ENCODE measurements at regions not wholly inside any gene's neighbourhood (a gene's known extent, or its start where the extent isn't known, plus 50 kb on each side); places are given as distances from the start of the nearest gene placed in this dataset.

DNA sequence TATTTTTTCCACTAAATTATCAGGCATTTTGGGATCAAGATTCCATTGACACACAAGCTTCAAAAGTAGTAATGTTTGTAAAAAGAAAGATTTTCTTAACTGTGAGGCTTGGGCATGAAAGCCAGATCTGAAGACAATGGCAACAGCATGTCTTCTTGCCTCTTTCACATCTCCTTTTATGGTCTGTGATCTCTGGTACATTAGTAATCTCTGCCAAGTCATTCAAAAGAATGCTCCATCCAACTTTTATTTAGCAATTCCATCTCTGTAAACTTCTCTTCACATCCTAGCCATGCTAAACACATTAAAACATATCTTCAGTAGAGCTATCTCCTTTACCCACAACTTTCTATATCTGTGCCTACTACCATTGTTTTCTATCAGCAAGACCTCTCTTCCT is 465.4 kb downstream of the FAT4 start:
- in situ Hi-C loops (cut with HindIII; ENCODE audit: low pct_ligation_motif_present, low sequenced_read_pairs): no loop called here
- no peak for DNase-seq
- Histone ChIP-seq H3K27me3 (replicated peaks) (no peaks in the 10 kb centered on the region), H3K36me3 (replicated peaks) (no peaks in the 10 kb centered on the region), H3K4me3 (ENCODE audit: low read depth, low read length) (no peak overlapping the region), H3K27ac (no peak overlapping the region)
- TF ChIP-seq, protein P1, sequence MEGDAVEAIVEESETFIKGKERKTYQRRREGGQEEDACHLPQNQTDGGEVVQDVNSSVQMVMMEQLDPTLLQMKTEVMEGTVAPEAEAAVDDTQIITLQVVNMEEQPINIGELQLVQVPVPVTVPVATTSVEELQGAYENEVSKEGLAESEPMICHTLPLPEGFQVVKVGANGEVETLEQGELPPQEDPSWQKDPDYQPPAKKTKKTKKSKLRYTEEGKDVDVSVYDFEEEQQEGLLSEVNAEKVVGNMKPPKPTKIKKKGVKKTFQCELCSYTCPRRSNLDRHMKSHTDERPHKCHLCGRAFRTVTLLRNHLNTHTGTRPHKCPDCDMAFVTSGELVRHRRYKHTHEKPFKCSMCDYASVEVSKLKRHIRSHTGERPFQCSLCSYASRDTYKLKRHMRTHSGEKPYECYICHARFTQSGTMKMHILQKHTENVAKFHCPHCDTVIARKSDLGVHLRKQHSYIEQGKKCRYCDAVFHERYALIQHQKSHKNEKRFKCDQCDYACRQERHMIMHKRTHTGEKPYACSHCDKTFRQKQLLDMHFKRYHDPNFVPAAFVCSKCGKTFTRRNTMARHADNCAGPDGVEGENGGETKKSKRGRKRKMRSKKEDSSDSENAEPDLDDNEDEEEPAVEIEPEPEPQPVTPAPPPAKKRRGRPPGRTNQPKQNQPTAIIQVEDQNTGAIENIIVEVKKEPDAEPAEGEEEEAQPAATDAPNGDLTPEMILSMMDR (IDR thresholded peaks at IDR 0.05; ENCODE audit: low read depth, low read length, missing control alignments): no peak

DNA sequence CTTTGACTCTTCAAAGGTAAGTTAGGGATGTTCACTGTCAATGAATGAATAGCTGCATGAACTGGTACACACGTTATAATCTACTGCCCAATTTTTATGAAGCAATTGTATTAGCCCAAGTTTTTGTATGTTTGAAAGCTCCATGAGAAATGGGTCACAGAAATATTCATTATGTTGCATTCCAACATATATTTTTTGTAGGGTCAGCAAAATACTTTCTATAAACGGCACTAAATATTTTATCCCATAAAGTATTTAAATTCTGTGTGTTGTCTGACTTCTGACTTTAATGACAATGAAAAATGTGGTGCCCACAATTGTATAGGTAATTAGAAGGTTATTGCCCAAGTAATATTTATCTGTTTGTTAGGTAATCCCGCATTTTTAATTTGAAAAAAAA is 466.0 kb downstream of the FAT4 start:
- Histone ChIP-seq H3K27ac (no peak overlapping the region), H3K36me3 (replicated peaks) (no peaks in the 10 kb centered on the region), H3K27me3 (replicated peaks) (no peaks in the 10 kb centered on the region), H3K4me3 (ENCODE audit: low read depth, low read length) (no peak overlapping the region)
- TF ChIP-seq, protein P1 (IDR thresholded peaks at IDR 0.05; ENCODE audit: low read depth, low read length, missing control alignments): no peak
- in situ Hi-C loops (cut with HindIII; ENCODE audit: low pct_ligation_motif_present, low sequenced_read_pairs): no loop called here
- DNase-seq: no peak

DNA sequence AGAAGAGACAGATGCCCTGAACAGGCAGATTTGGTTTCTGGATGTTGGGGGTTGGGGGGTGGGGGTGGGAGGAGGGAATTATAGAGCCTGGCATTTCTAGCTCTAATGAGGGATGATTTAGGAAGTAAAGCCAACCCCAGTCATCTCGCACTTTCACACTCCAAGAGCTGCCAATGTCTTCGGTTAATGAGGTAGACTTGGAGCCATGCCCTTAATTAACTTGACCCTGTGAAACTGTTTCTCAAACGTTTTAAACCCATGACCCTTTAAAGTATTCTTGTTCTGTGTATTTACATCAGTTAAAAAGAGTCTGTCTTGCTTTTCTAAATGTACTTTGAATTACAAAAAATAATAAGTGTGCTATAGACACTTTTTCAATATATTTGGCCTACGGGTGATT is 466.9 kb downstream of the FAT4 start:
- Histone ChIP-seq H3K4me3 (ENCODE audit: low read depth, low read length) (no peak overlapping the region), H3K36me3 (replicated peaks) (no peaks in the 10 kb centered on the region), H3K27me3 (replicated peaks) (no peaks in the 10 kb centered on the region), H3K27ac (no peak overlapping the region)
- TF ChIP-seq, protein P1 (IDR thresholded peaks at IDR 0.05; ENCODE audit: low read depth, low read length, missing control alignments): no peak
- no peak for DNase-seq
- in situ Hi-C loops (cut with HindIII; ENCODE audit: low pct_ligation_motif_present, low sequenced_read_pairs): no loop called here

DNA sequence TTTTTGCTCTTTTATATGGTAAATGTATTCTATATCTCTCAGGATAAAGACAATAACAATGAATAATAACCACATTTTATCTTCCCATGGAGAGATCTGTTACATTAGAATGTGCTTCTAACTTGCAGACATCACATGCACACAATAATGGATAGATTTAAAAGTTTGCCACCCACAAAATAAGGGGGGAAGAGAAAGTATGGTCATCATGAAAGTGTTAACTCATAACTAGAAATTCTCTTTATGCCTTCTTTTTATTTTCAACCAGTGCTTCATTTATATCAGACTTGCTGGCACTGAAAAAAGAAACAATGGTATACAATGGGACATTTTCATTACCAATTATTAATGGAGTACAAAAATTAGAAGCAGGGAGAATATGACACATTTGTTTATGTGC is 470.0 kb downstream of the FAT4 start:
- DNase-seq: no peak

DNA sequence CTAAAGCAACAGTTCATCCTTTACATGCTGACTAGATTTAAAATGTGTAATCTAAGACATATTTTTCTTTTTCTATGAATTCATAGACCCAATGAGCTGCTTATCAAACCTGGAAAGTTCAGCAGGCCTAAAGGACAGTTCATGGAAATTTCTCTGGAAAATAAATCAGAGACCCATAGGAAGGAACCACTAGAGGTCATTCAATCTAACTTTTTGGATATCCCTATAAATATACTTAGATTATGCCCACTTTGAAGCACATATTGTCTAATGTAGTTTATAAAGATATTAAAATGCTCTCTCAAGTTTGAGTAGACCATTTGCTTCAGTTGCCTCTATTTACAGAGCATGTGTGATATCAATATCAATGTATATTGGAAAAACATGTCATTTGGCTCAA is 473.0 kb downstream of the FAT4 start:
- H3K36me3 ChIP-seq (replicated peaks): no peaks in the 10 kb centered on the region
- in situ Hi-C loops (cut with HindIII; ENCODE audit: low pct_ligation_motif_present, low sequenced_read_pairs): no loop called here
- no peak overlapping the region for H3K4me3 ChIP-seq (ENCODE audit: low read depth, low read length)
- no peak for DNase-seq
- H3K27ac ChIP-seq: no peak overlapping the region
- H3K27me3 ChIP-seq (replicated peaks): no peaks in the 10 kb centered on the region
- TF ChIP-seq, protein P1 (IDR thresholded peaks at IDR 0.05; ENCODE audit: low read depth, low read length, missing control alignments): no peak

More for the DNA sequence above, 470.0 kb downstream of the FAT4 start:
- in situ Hi-C loops (cut with HindIII; ENCODE audit: low pct_ligation_motif_present, low sequenced_read_pairs): no loop called here
- H3K36me3 ChIP-seq (replicated peaks): no peaks in the 10 kb centered on the region
- TF ChIP-seq, protein P1 (IDR thresholded peaks at IDR 0.05; ENCODE audit: low read depth, low read length, missing control alignments): no peak
- no peak overlapping the region for H3K27ac ChIP-seq
- H3K27me3 ChIP-seq (replicated peaks): no peaks in the 10 kb centered on the region
- no peak overlapping the region for H3K4me3 ChIP-seq (ENCODE audit: low read depth, low read length)

DNA sequence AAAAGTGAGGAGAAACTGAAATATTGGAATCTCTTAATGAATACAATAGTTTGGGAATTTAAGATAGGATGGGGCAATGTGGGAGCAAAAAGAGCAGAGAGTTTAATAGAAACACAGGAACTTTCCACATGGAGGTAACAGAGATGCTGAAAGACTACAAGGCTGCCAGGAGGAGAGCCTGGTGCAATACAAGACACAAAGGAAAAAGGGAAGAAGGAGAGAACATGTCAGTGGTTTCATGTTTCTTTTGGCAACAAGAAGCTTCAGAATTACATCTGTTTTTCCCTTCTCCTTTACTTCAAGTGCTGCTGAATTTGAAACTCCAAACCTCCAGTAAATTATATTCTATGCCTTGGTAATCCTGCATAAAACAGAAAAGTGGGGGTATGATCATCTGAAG is 474.3 kb downstream of the FAT4 start:
- no peaks in the 10 kb centered on the region for H3K36me3 ChIP-seq (replicated peaks)
- H3K27ac ChIP-seq: no peak overlapping the region
- in situ Hi-C loops (cut with HindIII; ENCODE audit: low pct_ligation_motif_present, low sequenced_read_pairs): no loop called here
- no peaks in the 10 kb centered on the region for H3K27me3 ChIP-seq (replicated peaks)
- no peak overlapping the region for H3K4me3 ChIP-seq (ENCODE audit: low read depth, low read length)
- no peak for DNase-seq
- TF ChIP-seq, protein P1 (IDR thresholded peaks at IDR 0.05; ENCODE audit: low read depth, low read length, missing control alignments): no peak
